IPS-18c (cell line): ENCODE measurements at regions not wholly inside any gene's neighbourhood (a gene's known extent, or its start where the extent isn't known, plus 50 kb on each side); places are given as distances from the start of the nearest gene placed in this dataset.
"Not testable (repeated sequence)": the region's sequence is repeated elsewhere in the genome, so short reads cannot be mapped to it uniquely, and the experiment has no call there.

ENCODE experiments used
- H3K4me3 ChIP-seq: 2 replicates; pipeline ENCODE4 v1.7.0; 2013; ENCODE audit warnings: low read depth, mild to moderate bottlenecking, low read length, moderate library complexity; ENCODE audit not compliant: insufficient read depth
- H3K9me3 ChIP-seq: one replicate; pipeline ENCODE4 v1.6.1; 2013; ENCODE audit warnings: mild to moderate bottlenecking, low read length, moderate library complexity; ENCODE audit not compliant: control insufficient read depth, insufficient read depth

DNA sequence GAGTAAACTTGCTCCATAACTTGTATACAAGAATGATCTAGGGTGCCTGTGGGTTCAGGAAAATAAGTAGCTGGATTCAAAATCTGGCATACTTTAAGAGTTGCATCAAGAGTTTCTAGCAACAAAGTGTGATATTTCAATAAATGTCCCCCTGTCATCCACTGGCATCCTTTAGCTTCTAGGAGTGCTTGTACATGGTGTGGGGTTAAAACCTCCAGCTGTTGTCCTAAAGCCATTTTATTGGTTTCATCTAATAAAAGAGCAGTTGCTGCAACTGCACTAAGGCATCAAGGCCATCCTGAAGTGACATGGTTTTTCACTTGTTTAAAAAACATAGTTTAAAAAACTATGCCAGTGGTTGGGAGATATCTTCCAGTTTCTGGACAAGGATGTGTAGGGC, 148.4 kb downstream of the INHBA start:
- Histone ChIP-seq H3K4me3 (no peak overlapping the region), H3K9me3 (no peaks in the 10 kb centered on the region)

GRCh38 chr7:41550046-41550445, 152.8 kb downstream of the INHBA start:
- not testable (repeated sequence) for H3K4me3 ChIP-seq, H3K9me3 ChIP-seq

GRCh38 chr7:41544241-41544640, 158.6 kb downstream of the INHBA start:
- Histone ChIP-seq H3K9me3 (no peaks in the 10 kb centered on the region), H3K4me3 (no peak overlapping the region)

DNA sequence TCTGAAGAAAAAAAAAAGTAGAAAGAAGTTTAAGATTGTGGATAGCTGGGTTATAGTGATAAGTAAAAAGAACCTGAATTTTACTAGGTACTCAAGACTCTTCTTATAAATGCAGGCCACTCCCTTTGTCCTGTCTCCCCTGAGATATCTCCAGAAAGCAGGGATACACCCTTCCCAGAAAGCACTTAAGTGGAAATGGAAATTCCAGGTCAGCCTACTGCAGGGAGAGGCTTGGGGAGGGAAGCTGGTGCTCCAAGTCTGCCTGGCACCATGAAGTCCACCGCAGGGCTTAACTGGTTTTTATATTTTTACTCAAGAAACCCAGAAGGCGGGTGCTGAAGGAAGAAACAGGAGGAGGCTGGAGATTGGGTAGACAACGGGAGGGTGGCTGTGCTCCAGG, 162.3 kb downstream of the INHBA start:
- H3K4me3 ChIP-seq: no peak overlapping the region
- H3K9me3 ChIP-seq: no peaks in the 10 kb centered on the region

GRCh38 chr7:41538810-41539724, 163.8 kb downstream of the INHBA start:
- no peaks in the 10 kb centered on the region for H3K9me3 ChIP-seq
- no peak overlapping the region for H3K4me3 ChIP-seq

- no peak overlapping the region for H3K4me3 ChIP-seq
- no peaks in the 10 kb centered on the region for H3K9me3 ChIP-seq
Observed at GRCh38 chr7:41536873-41537665, 165.8 kb downstream of the INHBA start.

DNA sequence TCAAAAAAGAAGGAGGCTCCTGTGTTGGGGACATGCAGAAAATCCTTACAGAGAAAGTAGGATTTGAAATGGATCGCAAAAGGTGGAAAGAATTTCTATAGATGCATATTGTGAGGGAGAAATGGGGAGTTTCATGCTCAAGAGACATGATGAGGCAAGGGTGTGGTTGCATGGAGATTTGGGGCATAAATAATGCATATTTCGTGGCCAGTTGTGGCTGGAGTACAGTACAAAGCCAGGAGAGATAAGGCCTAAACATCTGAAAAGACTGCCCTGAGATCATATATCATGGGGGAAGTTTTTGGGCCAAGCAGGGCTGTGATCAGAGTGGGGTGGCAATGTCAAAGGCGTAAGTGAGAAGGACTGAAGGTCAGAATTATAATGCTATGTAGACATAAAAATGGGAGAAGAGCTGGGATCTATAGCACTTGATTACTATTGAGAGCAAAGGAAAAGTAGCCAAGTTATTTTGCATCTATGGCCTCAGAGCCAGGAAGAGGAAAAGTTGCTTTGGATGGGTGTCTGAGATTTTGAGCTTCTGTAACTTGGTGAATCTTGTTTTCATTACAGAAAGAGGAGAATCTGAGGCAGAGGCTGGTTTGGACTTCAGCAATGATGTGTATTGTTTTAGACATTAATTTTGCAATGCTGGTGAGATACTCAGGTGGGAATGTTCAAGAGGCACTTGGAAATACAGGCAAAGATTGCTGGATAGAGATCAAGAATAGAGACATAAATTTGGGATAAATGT, 166.6 kb downstream of the INHBA start:
- H3K9me3 ChIP-seq: no peaks in the 10 kb centered on the region
- no peak overlapping the region for H3K4me3 ChIP-seq

DNA sequence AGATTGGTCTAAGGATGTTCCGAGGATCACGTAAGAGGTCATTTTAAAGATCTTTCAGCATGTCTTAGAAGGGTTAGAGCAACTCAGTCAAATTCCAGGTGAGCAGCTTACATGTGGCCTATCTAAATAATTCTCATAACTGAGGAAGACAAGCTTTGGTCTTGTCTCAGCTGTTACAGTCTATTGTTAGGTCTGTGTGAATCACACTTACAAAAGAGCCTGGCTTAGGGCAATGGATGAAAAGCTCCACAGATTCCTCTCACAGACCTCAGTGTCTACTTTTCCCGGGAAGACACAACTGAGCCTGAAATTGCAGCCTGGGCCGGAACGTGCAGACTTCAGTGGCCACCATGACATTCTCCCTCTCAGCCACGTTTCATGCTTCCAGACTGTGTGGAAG, 173.1 kb downstream of the INHBA start:
- Histone ChIP-seq H3K4me3 (no peak overlapping the region), H3K9me3 (no peaks in the 10 kb centered on the region)

DNA sequence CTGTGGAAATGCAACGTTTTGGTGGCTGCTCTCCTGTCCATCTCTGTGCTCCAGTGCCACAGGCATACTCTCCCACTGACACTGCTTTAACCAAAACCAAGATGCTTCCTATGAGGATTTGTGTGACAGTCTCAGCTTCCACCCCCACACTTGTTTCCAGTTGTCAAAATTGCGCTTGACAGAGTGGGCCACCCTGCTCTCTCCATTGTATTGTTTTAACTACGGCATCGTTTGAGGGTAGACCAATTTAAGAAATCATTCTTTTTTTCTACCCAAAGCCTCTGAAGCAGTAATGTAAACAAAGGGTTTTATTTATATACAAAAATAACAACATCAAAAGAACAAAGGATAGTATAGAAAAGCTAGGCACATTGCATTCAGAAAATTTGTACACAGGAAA, 178.0 kb downstream of the INHBA start:
- Histone ChIP-seq H3K4me3 (no peak overlapping the region), H3K9me3 (peaks cover 2% of the 10 kb centered on the region)

- Histone ChIP-seq H3K4me3 (no peak overlapping the region; the same call in 1 of the 2 replicates), H3K9me3 (peaks cover 5% of the 10 kb centered on the region)
Observed at GRCh38 chr7:41520445-41520844, 182.4 kb downstream of the INHBA start.

- Histone ChIP-seq H3K4me3 (no peak overlapping the region), H3K9me3 (peaks cover 2% of the 10 kb centered on the region)
Observed at GRCh38 chr7:41517771-41518170, 185.1 kb downstream of the INHBA start.

- Histone ChIP-seq H3K4me3 (no peak overlapping the region), H3K9me3 (no peaks in the 10 kb centered on the region)
Observed at GRCh38 chr7:41508755-41509154, 194.1 kb downstream of the INHBA start.

DNA sequence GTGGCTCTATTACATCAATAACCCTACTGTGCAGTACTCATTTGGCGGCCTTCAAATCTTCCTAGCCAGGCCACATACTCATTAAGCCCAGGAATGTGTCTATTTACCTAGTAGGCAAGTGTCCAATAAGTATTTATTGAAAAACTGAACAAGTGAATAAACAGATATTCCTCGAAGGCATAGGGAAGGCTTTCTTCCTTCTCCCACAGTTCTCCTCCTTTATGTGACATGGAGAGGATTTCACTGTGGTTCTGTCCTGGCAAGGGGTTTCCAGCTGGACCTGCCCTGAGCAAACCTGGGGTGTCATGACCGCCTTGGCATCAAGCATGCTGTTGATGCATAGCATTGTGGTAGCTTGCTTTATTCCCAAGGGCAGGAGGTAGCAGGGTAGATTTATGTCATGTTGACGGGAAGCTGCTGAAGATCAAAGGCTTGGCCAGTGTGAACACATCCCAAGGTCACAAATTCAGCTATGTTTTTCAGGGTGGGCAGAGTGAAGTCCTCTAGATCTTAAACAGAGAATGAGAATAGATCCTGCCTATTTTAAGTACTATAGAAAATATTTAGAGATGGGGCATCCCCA, 195.1 kb downstream of the INHBA start:
- Histone ChIP-seq H3K4me3 (no peak overlapping the region), H3K9me3 (no peaks in the 10 kb centered on the region)

DNA sequence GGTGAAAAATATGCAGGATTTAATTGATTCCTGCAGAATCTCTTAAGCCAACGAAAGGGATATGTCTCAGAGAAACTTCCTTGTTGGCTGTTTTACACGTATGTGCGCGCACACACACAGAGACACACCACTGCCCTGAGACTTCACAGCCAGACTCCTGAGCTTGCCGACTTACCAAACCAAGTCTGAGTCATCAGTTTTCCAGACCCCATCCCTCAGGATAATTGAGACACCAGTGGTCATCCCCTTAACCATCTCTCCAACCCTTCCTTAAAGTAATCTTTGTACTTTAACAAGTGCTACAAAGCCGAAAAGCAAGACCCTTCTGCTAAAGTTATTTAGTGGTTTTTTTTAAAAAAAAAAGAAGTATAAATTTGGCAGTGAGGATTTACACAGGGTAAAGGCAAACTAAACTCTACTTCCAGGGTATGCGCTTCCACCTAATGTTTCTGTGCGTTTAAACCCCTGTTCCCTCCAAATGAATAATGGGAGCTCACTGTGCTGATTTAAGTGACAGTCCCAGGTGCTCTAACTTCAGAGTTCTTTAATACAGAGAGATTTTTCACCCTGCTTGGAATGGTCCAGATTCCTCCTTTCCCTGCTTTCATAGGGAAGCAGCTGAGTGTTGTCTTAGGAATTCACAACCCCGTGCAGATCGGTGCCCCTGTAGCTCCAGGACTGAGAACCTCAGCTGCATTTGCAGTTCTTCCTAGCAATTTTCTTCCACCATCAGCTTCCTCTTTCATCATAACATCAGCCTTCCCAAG, 198.5 kb downstream of the INHBA start:
- Histone ChIP-seq H3K9me3 (no peaks in the 10 kb centered on the region), H3K4me3 (no peak overlapping the region)

- Histone ChIP-seq H3K4me3 (no peak overlapping the region), H3K9me3 (no peaks in the 10 kb centered on the region)
Observed at GRCh38 chr7:41503438-41503837, 199.5 kb downstream of the INHBA start.

DNA sequence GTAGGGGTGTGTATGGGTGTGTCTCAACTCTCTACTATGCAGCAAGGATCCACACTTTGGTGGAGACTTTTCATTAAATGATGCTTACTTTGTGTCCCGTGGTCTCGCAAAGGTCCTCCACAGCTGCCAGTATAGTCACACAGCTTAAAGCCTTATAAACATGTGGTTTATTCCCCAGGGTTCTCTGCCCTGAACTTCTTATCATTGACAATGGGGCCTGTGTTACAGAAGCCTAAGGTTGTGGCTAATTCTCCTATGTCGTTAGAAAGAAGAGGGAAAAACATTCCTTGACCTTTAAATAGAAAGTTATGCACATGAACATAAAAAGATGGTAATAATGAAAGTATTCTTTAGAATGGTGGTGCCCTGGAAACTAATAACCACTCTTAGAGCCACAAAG, 201.4 kb downstream of the INHBA start:
- Histone ChIP-seq H3K9me3 (no peaks in the 10 kb centered on the region), H3K4me3 (no peak overlapping the region)

DNA sequence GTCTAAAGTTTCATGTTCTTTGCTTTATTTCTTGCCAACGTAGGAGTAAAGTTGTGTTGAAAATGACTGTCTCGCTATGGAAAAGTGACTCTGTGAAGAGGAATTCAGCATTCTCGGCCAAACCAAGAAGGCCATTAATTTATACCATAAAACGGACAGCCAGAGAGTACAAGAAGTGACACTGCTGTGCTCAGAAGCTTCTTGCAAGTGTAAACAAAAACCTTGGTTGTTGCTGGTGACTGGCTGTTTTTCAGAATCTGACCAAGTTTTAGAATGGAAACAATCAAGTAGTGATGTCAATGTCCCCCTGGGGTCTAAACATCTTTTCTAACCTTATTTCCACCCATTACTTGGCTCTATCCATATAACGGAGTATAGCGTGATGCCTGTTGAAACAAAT, 201.9 kb downstream of the INHBA start:
- no peak overlapping the region for H3K4me3 ChIP-seq
- no peaks in the 10 kb centered on the region for H3K9me3 ChIP-seq
